Prostate gland (tissue), 2 donors: ENCODE measurements at regions not wholly inside any gene's neighbourhood (a gene's known extent, or its start where the extent isn't known, plus 50 kb on each side); places are given as distances from the start of the nearest gene placed in this dataset.

ENCODE experiments used
- DNase-seq: peaks from one replicate; pipeline ENCODE4 v3.0.0-alpha.2; 2019; ENCODE audit warnings: low spot score
- H3K27ac ChIP-seq, 2 donors: fragments of 200-600 bp; sonication (generic); 2 replicates each; pipeline ENCODE4 v1.5.1; 2017 to 2019
- H3K27me3 ChIP-seq: fragments of 200-600 bp; sonication (generic); replicated peaks from 2 replicates; pipeline ENCODE4 v1.5.1; 2019; ENCODE audit not compliant: insufficient read depth
- H3K36me3 ChIP-seq, 2 donors: fragments of 200-600 bp; sonication (generic); 1 replicate in 1 of 2; 2 replicates in 1 of 2; pipeline versions ENCODE4 v1.5.1 to v1.8.1; 2017 to 2019
- H3K4me1 ChIP-seq: fragments of 200-600 bp; sonication (generic); replicated peaks from 2 replicates; pipeline ENCODE4 v1.5.1; 2019
- H3K4me3 ChIP-seq, 2 donors: fragments of 200-600 bp; sonication (generic); 2 replicates each; pipeline ENCODE4 v1.5.1; 2017 to 2019
- H3K9me3 ChIP-seq: fragments of 200-600 bp; sonication (generic); 2 replicates; pipeline ENCODE4 v1.5.1; 2017
- CTCF ChIP-seq, 4 experiments: fragments of 200-600 bp in 2 of 4; fragments of 450-650 bp in 2 of 4; sonication (generic) in 2 of 4; IDR thresholded peaks; 1 replicate in 3 of 4; 2 replicates in 1 of 4; pipeline ENCODE4 v1.5.1; 2016 to 2019; ENCODE audit warnings: antibody characterized with exemption in 4 of 4, mild to moderate bottlenecking in 2 of 4, moderate library complexity in 2 of 4
- POLR2A ChIP-seq: fragments of 450-650 bp; IDR thresholded peaks from one replicate; pipeline ENCODE4 v1.6.1; 2016; ENCODE audit warnings: antibody characterized with exemption, mild to moderate bottlenecking
- POLR2AphosphoS5 ChIP-seq: sonication (generic); formaldehyde crosslinking; IDR thresholded peaks from one replicate; pipeline ENCODE4 v1.6.1; 2017; ENCODE audit warnings: antibody characterized with exemption
- WGBS: methylation state at CpG from one replicate; pipeline ENCODE4 v1.1.5; 2018; 5-methylcytosine and 5-hydroxymethylcytosine counted together
- intact Hi-C: fragments of 100-400 bp; cut with DNase I; formaldehyde crosslinking; loops from one replicate; pipeline ENCODE4 v1.14.2; 2022

GRCh38 chr2:77602771-77603170 is 80.6 kb upstream of the LRRTM4 start:
- Histone ChIP-seq H3K4me3 (no peak overlapping the region), H3K27me3 (no peaks in the 10 kb centered on the region), H3K27ac (no peak overlapping the region), H3K9me3 (no peaks in the 10 kb centered on the region), H3K4me1 (no peaks in the 10 kb centered on the region), H3K36me3 (no peaks in the 10 kb centered on the region)
- intact Hi-C loops, result no loop called here
- 9% methylated on average over 1 of the region's 1 CpG for WGBS
- no peak for DNase-seq
- TF ChIP-seq POLR2AphosphoS5 (no peak), POLR2A (no peak), CTCF (IDR thresholded peaks at IDR 0.05) (no peak)

- Histone ChIP-seq H3K9me3 (no peaks in the 10 kb centered on the region), H3K4me1 (no peaks in the 10 kb centered on the region), H3K27ac (no peak overlapping the region), H3K36me3 (no peaks in the 10 kb centered on the region), H3K4me3 (no peak overlapping the region), H3K27me3 (no peaks in the 10 kb centered on the region)
- no peak for DNase-seq
- TF ChIP-seq POLR2A (no peak), CTCF (IDR thresholded peaks at IDR 0.05) (no peak), POLR2AphosphoS5 (no peak)
- 73% methylated on average over 3 of the region's 3 CpGs for WGBS
- intact Hi-C loops, result no loop called here
Observed at GRCh38 chr2:77604953-77605929, 83.1 kb upstream of the LRRTM4 start.

GRCh38 chr2:77608510-77608909 is 86.3 kb upstream of the LRRTM4 start:
- H3K27ac ChIP-seq, result no peak overlapping the region
- H3K4me1 ChIP-seq, result no peaks in the 10 kb centered on the region
- DNase-seq, result no peak
- no peaks in the 10 kb centered on the region for H3K9me3 ChIP-seq
- H3K27me3 ChIP-seq, result no peaks in the 10 kb centered on the region
- intact Hi-C loops, result no loop called here
- TF ChIP-seq CTCF (IDR thresholded peaks at IDR 0.05) (no peak), POLR2AphosphoS5 (no peak), POLR2A (no peak)
- H3K4me3 ChIP-seq, result no peak overlapping the region
- no peaks in the 10 kb centered on the region for H3K36me3 ChIP-seq

GRCh38 chr2:77629539-77629938 is 107.4 kb upstream of the LRRTM4 start:
- 60% methylated on average over 3 of the region's 3 CpGs for WGBS
- Histone ChIP-seq H3K27me3 (no peaks in the 10 kb centered on the region), H3K27ac (no peak overlapping the region), H3K9me3 (no peaks in the 10 kb centered on the region), H3K4me3 (no peak overlapping the region), H3K36me3 (no peaks in the 10 kb centered on the region), H3K4me1 (no peaks in the 10 kb centered on the region)
- DNase-seq, result no peak
- no peak for TF ChIP-seq POLR2AphosphoS5
- no peak for TF ChIP-seq CTCF (IDR thresholded peaks at IDR 0.05)
- TF ChIP-seq POLR2A, result no peak
- intact Hi-C loops, result no loop called here

GRCh38 chr2:77631007-77631406 is 108.8 kb upstream of the LRRTM4 start:
- H3K4me3 ChIP-seq, result no peak overlapping the region
- no peaks in the 10 kb centered on the region for H3K36me3 ChIP-seq
- H3K27ac ChIP-seq, result no peak overlapping the region
- no peaks in the 10 kb centered on the region for H3K27me3 ChIP-seq
- no peaks in the 10 kb centered on the region for H3K4me1 ChIP-seq
- DNase-seq, result no peak
- H3K9me3 ChIP-seq, result no peaks in the 10 kb centered on the region
- no peak for TF ChIP-seq POLR2AphosphoS5
- TF ChIP-seq CTCF (IDR thresholded peaks at IDR 0.05), result no peak
- no peak for TF ChIP-seq POLR2A
- intact Hi-C loops, result no loop called here
